BE2C (cell line): ENCODE measurements at regions not wholly inside any gene's neighbourhood (a gene's known extent, or its start where the extent isn't known, plus 50 kb on each side); places are given as distances from the start of the nearest gene placed in this dataset.

Source experiments
- DNase-seq: peaks from one replicate; pipeline ENCODE4 v3.0.0-alpha.2; 2020
- H3K27me3 ChIP-seq: fragments of 250-450 bp; sonication (Bioruptor Pico); 2 replicates; pipeline ENCODE4 v1.5.1; 2020; ENCODE audit warnings: mild to moderate bottlenecking
- H3K36me3 ChIP-seq: fragments of 250-450 bp; sonication (Bioruptor Pico); 2 replicates; pipeline ENCODE4 v1.5.1; 2020; ENCODE audit warnings: mild to moderate bottlenecking
- H3K4me1 ChIP-seq: fragments of 250-450 bp; sonication (Bioruptor Pico); 2 replicates; pipeline ENCODE4 v1.5.1; 2020
- H3K4me3 ChIP-seq: 2 replicates; pipeline ENCODE4 v1.5.1; 2011; ENCODE audit warnings: low read depth, low read length
- H3K9me3 ChIP-seq: fragments of 250-450 bp; sonication (Bioruptor Pico); 2 replicates; pipeline ENCODE4 v1.5.1; 2020
- TF ChIP-seq, protein P1 (sequence below): IDR thresholded peaks from 2 replicates; pipeline ENCODE4 v1.5.1; 2012; ENCODE audit warnings: mild to moderate bottlenecking, low read depth, low read length

DNA sequence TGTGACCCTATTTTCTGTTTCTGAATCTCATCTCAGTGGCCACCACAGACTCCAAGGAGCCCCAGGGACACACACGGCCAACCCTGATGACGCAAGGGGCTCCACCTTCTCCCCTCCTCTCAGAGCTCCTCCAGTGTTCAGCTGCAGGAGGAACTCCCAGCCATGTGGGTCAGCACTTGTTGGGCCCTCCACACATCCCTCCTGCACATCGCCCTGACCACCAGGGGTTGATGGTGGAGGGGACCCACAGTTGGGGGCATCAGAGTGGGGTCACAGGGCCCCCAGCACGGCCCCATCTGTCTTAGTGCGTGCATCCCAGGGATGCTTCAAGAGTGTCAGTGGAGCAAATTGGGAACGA, 499.6 kb downstream of the BRD1 start:
- TF ChIP-seq, protein P1, sequence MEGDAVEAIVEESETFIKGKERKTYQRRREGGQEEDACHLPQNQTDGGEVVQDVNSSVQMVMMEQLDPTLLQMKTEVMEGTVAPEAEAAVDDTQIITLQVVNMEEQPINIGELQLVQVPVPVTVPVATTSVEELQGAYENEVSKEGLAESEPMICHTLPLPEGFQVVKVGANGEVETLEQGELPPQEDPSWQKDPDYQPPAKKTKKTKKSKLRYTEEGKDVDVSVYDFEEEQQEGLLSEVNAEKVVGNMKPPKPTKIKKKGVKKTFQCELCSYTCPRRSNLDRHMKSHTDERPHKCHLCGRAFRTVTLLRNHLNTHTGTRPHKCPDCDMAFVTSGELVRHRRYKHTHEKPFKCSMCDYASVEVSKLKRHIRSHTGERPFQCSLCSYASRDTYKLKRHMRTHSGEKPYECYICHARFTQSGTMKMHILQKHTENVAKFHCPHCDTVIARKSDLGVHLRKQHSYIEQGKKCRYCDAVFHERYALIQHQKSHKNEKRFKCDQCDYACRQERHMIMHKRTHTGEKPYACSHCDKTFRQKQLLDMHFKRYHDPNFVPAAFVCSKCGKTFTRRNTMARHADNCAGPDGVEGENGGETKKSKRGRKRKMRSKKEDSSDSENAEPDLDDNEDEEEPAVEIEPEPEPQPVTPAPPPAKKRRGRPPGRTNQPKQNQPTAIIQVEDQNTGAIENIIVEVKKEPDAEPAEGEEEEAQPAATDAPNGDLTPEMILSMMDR: no peak

DNA sequence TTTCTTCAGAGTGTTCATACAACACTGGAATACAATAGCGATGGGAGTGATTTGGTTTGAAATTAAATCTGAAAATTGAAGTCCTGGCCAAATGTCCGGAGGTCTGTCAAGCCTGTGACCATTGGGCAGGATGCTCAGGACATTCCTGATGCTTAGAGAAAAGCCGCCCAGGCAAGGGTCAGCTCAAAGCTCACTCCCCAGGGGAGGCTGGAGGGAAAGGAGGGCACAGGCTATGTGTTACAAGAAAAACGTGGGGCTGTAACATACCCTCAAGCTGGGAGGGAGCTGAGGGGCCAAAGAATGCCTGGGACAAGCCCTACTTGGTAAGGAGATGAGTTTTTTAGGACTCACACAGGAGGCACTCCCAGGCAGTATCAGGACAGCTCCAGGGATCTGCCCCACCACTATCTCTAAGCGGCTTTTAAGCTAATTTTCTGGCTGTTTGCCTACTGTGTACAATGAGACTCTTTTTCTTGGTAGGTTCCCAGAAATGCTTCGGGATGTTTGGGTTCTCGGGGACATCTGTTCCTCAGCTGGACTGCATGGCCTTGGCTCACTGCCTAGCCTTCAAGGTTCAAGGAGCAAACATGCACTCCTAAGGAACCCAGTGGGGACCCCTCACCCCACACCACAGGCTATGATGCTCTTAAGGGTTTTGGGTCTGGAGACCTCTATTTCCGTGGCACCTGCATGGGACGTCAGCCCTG, 500.1 kb downstream of the BRD1 start:
- Histone ChIP-seq H3K36me3 (no peaks in the 10 kb centered on the region), H3K27me3 (no peaks in the 10 kb centered on the region), H3K4me3 (no peak overlapping the region), H3K9me3 (no peaks in the 10 kb centered on the region), H3K4me1 (no peaks in the 10 kb centered on the region)
- no peak for DNase-seq
- TF ChIP-seq, protein P1: no peak

More for the DNA sequence above, 499.6 kb downstream of the BRD1 start:
- Histone ChIP-seq H3K27me3 (no peaks in the 10 kb centered on the region), H3K4me1 (no peaks in the 10 kb centered on the region), H3K36me3 (no peaks in the 10 kb centered on the region), H3K9me3 (no peaks in the 10 kb centered on the region), H3K4me3 (no peak overlapping the region)
- DNase-seq: no peak

DNA sequence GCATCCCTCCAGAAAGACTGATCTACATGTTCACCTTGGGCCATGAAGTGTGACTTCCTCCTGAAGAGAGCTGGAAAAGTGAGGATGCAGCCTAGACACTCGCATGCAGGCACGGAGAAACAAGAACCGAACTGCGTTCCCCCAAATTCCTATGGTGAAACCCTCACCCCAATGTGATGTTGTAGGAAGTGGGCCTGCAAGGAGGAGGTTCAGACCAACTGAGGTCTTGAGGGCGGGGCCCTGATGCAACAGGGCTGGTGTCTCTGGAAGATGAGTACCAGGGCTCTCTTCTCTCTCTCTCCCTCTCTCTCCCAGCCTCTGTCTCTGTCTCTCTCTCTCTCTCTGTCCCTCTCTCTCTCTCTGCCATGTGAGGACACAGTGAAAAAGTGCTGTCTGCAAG, 501.1 kb downstream of the BRD1 start:
- H3K9me3 ChIP-seq: no peaks in the 10 kb centered on the region
- H3K4me1 ChIP-seq: no peaks in the 10 kb centered on the region
- no peak for DNase-seq
- peaks cover 3% of the 10 kb centered on the region; the same call in 1 of the 2 replicates for H3K27me3 ChIP-seq
- no peaks in the 10 kb centered on the region for H3K36me3 ChIP-seq
- no peak overlapping the region for H3K4me3 ChIP-seq
- TF ChIP-seq, protein P1: no peak

DNA sequence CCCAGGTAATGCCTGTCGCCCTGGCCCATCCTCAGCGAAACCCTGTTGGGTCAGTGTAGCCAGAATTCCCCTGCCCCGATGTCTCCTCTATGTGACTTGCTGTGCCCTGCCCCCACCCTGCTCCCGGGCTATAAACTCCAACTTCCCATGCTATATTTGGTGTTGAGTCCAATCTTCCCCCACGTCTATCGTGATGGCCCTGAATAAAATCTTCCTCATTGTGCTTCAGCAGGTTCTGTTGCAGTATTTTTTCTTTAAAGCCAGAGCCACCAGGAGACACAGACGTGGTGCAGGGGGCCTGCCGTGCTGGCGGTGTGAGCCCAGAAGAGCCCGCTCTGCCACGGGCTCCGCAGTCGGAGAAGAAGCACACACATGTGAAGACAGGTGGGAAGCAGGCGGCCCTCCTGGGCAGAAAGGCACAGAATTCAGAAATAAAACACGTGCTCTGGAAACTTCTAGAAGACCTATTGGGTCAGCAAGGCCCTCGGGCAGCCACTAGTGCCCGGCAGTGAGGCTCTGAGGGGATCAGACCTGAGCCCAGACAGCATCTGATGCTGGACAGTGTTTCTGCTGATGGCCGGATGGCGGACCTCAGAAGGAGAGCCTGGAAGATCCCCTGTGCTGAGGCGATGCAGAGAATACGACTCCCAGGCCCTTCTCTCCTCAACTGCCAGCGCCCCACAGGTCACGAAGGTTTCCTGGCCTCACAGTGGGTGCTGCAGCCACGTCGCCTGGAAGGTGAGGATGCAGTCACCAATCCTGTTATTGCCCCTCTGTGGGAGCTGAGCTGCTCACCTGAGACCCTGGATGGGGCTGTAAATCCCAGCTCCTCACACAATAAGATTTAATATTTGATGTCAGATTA, 501.9 kb downstream of the BRD1 start:
- TF ChIP-seq, protein P1: no peak
- H3K9me3 ChIP-seq: no peaks in the 10 kb centered on the region
- peaks cover 4% of the 10 kb centered on the region; the same call in 1 of the 2 replicates for H3K27me3 ChIP-seq

DNA sequence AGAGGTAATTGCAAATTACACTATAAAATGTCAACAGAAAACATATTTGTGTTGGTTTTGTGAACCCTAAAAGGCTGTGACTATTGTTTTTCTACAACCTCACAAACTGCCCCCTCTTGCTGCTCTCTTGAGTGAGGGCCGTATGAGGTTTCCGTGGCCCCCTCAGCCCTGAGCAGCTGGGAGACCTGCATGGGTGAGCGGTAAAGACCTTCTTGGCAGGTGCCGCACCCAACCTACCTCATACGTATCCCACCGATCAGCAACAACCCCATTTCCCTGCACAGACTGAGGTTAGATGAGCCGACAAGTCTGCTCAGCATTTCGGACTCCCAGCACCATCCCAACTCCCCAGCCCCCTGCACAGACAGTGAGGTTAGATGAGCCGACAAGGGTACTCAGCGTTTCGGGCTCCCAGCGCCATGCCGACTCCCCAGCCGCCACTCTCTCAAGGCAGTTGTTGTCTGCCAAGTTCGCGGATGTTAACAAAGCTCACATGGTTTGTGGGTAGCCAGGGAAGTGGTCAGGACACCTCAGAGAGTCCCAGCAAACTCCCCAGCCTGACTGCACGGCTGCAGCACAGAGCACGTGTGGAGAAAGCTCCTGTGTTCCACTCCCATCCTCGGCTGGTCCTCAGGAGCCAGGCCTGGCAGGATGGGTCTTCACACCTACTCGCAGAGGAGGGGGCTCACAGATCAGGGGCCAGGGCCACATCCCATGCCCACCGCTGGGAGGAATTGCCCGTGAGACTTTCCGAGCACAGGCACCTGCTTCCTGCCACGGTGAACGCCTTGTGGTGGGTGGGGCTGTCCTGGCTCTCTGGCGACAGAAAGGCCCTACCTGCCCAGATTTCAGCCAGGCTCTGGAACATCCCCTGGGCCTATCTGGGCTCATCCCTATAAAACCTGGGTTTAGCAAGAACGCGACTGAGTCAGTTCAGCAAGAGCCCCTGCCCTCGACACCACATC, 502.9 kb downstream of the BRD1 start:
- Histone ChIP-seq H3K36me3 (no peaks in the 10 kb centered on the region), H3K4me3 (no peak overlapping the region), H3K9me3 (no peaks in the 10 kb centered on the region), H3K27me3 (peaks cover 4% of the 10 kb centered on the region; the same call in 1 of the 2 replicates), H3K4me1 (no peaks in the 10 kb centered on the region)
- TF ChIP-seq, protein P1: no peak
- no peak for DNase-seq

More for the DNA sequence above, 501.9 kb downstream of the BRD1 start:
- Histone ChIP-seq H3K4me3 (no peak overlapping the region), H3K4me1 (no peaks in the 10 kb centered on the region), H3K36me3 (no peaks in the 10 kb centered on the region)
- no peak for DNase-seq
